Adrenal gland (tissue), 9 donors: ENCODE measurements at regions not wholly inside any gene's neighbourhood (a gene's known extent, or its start where the extent isn't known, plus 50 kb on each side); places are given as distances from the start of the nearest gene placed in this dataset.
A peak's percentile ranks its signal among the peaks of the same experiment; 100 is the strongest.

ENCODE experiments used
- DNase-seq, 7 donors: peaks; one replicate each; pipeline ENCODE4 v3.0.0-alpha.2; 2019 to 2020
- H3K27ac ChIP-seq, 5 donors: fragments of 200-600 bp; sonication (generic) in 4 of 5; 1 replicate in 3 of 5; 2 replicates in 2 of 5; pipeline versions ENCODE4 v1.5.1 to v1.8.0; 2016 to 2020; ENCODE audit warnings: mild to moderate bottlenecking in 1 of 5
- H3K27me3 ChIP-seq: fragments of 200-600 bp; 2 replicates; pipeline ENCODE4 v1.8.0; 2021
- H3K36me3 ChIP-seq, 2 donors: fragments of 200-600 bp; replicated peaks in 1 of 2; 1 replicate in 1 of 2; 2 replicates in 1 of 2; pipeline versions ENCODE4 v1.5.1 to v1.8.0; 2018 to 2022
- H3K4me1 ChIP-seq, 2 donors: fragments of 200-600 bp; replicated peaks in 1 of 2; 1 replicate in 1 of 2; 2 replicates in 1 of 2; pipeline versions ENCODE4 v1.5.1 to v1.8.0; 2018 to 2021
- H3K4me3 ChIP-seq, 4 donors: fragments of 200-600 bp; sonication (generic) in 3 of 4; one replicate each; pipeline ENCODE4 v1.5.1; 2016 to 2018
- H3K9me3 ChIP-seq, 3 donors: fragments of 200-600 bp; sonication (generic) in 1 of 3; replicated peaks in 1 of 3; 1 replicate in 2 of 3; 2 replicates in 1 of 3; pipeline versions ENCODE4 v1.5.1 to v1.8.0; 2016 to 2021
- CTCF ChIP-seq, 6 experiments: fragments of 450-650 bp in 4 of 6; fragments of 200-600 bp in 2 of 6; sonication (generic) in 1 of 6; IDR thresholded peaks; 1 replicate in 5 of 6; 2 replicates in 1 of 6; pipeline versions ENCODE4 v1.5.1 to v1.8.0; 2016 to 2021; ENCODE audit warnings: antibody characterized with exemption in 6 of 6, mild to moderate bottlenecking in 2 of 6, moderate library complexity in 1 of 6
- POLR2A ChIP-seq, 2 donors: fragments of 450-650 bp; IDR thresholded peaks; one replicate each; pipeline ENCODE4 v1.6.1; 2017; ENCODE audit warnings: antibody characterized with exemption in 2 of 2, mild to moderate bottlenecking in 2 of 2, moderate library complexity in 1 of 2
- WGBS, 4 donors: extraction: QIAGEN DNeasy Blood & Tissue Kit in 2 of 4; methylation state at CpG; one replicate each; pipeline versions ENCODE4 v1.1.5 to v1.1.7; 2013 to 2017; 5-methylcytosine and 5-hydroxymethylcytosine counted together
- intact Hi-C, 2 donors: fragments of 100-400 bp; cut with DNase I; formaldehyde crosslinking; loops; one replicate each; pipeline versions ENCODE4 v1.14.1 to v1.15.0; 2022 to 2023
- donor health status: healthy with polysubstance abuse.
- donor health status: Bipolar disorder and iron deficiency.
- donor health status: DM: yes; HTN: yes; CAD: no.
- donor health status: DM: no; HTN: no; CAD: no.
- donor health status: DM: no; HTN: no; CAD: no.

- Histone ChIP-seq H3K9me3 (no peaks in the 10 kb centered on the region), H3K4me1 (peaks cover 9 to 12% of the 10 kb centered on the region in 2 donors), H3K27me3 (no peaks in the 10 kb centered on the region), H3K4me3 (no peak overlapping the region), H3K36me3 (no peaks in the 10 kb centered on the region), H3K27ac (peak overlapping the region in 1 of 5 donors; percentile 58)
- intact Hi-C loops: no loop called here
- no peak for TF ChIP-seq CTCF (IDR thresholded peaks at IDR 0.05)
- TF ChIP-seq POLR2A (IDR thresholded peaks at IDR 0.05): no peak
- peak in 1 of 7 donors; percentile 26 for DNase-seq
- WGBS, 4 donors: 70 to 91% (median 85%) methylated on average over 3 of the region's 3 CpGs
These were observed 285.4 kb upstream of the MGAT5 start for GRCh38 chr2:133968446-133968845.

GRCh38 chr2:133970641-133971040 lies 283.2 kb upstream of the MGAT5 start:
- intact Hi-C loops: no loop called here
- WGBS, 4 donors: 80 to 88% (median 84%) methylated on average over 6 of the region's 6 CpGs
- no peak for TF ChIP-seq POLR2A (IDR thresholded peaks at IDR 0.05)
- no peak for TF ChIP-seq CTCF (IDR thresholded peaks at IDR 0.05)
- DNase-seq: no peak
- Histone ChIP-seq H3K4me3 (no peak overlapping the region), H3K27ac (no peak overlapping the region), H3K4me1 (peaks cover 16 to 20% of the 10 kb centered on the region in 2 donors), H3K36me3 (no peaks in the 10 kb centered on the region), H3K27me3 (no peaks in the 10 kb centered on the region), H3K9me3 (no peaks in the 10 kb centered on the region)

GRCh38 chr2:133972297-133972696 lies 281.6 kb upstream of the MGAT5 start:
- Histone ChIP-seq H3K4me3 (no peak overlapping the region), H3K4me1 (peaks cover 16 to 28% of the 10 kb centered on the region in 2 donors), H3K9me3 (no peaks in the 10 kb centered on the region), H3K27me3 (no peaks in the 10 kb centered on the region), H3K36me3 (no peaks in the 10 kb centered on the region), H3K27ac (no peak overlapping the region)
- TF ChIP-seq CTCF (IDR thresholded peaks at IDR 0.05) (no peak), POLR2A (IDR thresholded peaks at IDR 0.05) (no peak)
- 70 to 95% (median 90%) methylated on average over 2 of the region's 2 CpGs for whole genome bisulfite sequencing, 4 donors
- DNase-seq: no peak
- intact Hi-C loops: no loop called here

GRCh38 chr2:133972786-133973185 lies 281.1 kb upstream of the MGAT5 start:
- WGBS, 4 donors: 33 to 65% (median 45%) methylated on average over 8 of the region's 8 CpGs
- H3K36me3 ChIP-seq: no peaks in the 10 kb centered on the region
- H3K4me1 ChIP-seq: peaks cover 16 to 28% of the 10 kb centered on the region in 2 donors
- H3K27me3 ChIP-seq: no peaks in the 10 kb centered on the region
- H3K4me3 ChIP-seq: no peak overlapping the region
- intact Hi-C loops: no loop called here
- TF ChIP-seq POLR2A (IDR thresholded peaks at IDR 0.05): no peak
- no peak for TF ChIP-seq CTCF (IDR thresholded peaks at IDR 0.05)
- DNase-seq: peak in 5 of 7 donors; percentile 13 to 48 (median 34)
- H3K9me3 ChIP-seq: no peaks in the 10 kb centered on the region
- H3K27ac ChIP-seq: no peak overlapping the region
